22Rv1 (cell line): ENCODE measurements at regions not wholly inside any gene's neighbourhood (a gene's known extent, or its start where the extent isn't known, plus 50 kb on each side); places are given as distances from the start of the nearest gene placed in this dataset.

ENCODE experiments used
- CTCF ChIP-seq: fragments of 450-650 bp; IDR thresholded peaks from 2 replicates; pipeline ENCODE4 v1.5.1; 2017; ENCODE audit warnings: mild to moderate bottlenecking
- ZFX ChIP-seq: fragments of 450-650 bp; IDR thresholded peaks from 2 replicates; pipeline ENCODE4 v1.6.1; 2017; ENCODE audit warnings: antibody characterized with exemption, borderline replicate concordance

DNA sequence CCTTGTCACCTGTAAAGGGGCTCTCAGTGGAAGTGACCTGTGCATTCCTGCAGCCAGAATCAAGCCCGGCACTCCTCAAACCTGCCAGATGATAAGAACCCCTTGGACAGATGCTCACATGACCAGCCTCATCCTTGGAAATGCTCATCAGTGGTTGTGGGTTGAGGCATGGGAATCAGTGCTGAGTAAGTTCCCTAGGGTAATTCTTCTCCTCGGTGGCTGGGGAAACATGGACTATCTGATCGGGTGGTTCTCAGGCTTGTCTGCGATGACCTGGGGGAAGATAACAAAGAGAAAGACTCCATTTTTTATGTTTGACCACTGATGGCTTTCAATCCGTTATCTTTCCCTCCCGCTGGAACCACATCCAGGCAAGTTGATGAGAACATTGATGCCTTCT is 84.0 kb downstream of the SPP2 start:
- no peak for TF ChIP-seq CTCF
- TF ChIP-seq ZFX, result no peak
